ENCODE measurements at regions not wholly inside any gene's neighbourhood (a gene's known extent, or its start where the extent isn't known, plus 50 kb on each side); places are given as distances from the start of the nearest gene placed in this dataset.

- DNase-seq (ENCODE audit: low spot score) = no peak
- no peak overlapping the region for H3K27ac ChIP-seq
- H3K4me3 ChIP-seq = no peak overlapping the region
- no peaks in the 10 kb centered on the region for H3K4me1 ChIP-seq
- H3K36me3 ChIP-seq = no peaks in the 10 kb centered on the region
- no peaks in the 10 kb centered on the region for H3K27me3 ChIP-seq
- H3K9me3 ChIP-seq = no peaks in the 10 kb centered on the region
- TF ChIP-seq CTCF (IDR thresholded peaks at IDR 0.05) = no peak
Measured at GRCh38 chr16:59181821-59182420, 447.8 kb upstream of the GOT2 start.

- Histone ChIP-seq H3K27me3 (no peaks in the 10 kb centered on the region), H3K4me1 (no peaks in the 10 kb centered on the region), H3K4me3 (no peak overlapping the region), H3K27ac (no peak overlapping the region), H3K36me3 (no peaks in the 10 kb centered on the region), H3K9me3 (no peaks in the 10 kb centered on the region)
- TF ChIP-seq CTCF (IDR thresholded peaks at IDR 0.05) = no peak
- no peak for DNase-seq (ENCODE audit: low spot score)
Measured at GRCh38 chr16:59180083-59180476, 446.0 kb upstream of the GOT2 start.

DNA sequence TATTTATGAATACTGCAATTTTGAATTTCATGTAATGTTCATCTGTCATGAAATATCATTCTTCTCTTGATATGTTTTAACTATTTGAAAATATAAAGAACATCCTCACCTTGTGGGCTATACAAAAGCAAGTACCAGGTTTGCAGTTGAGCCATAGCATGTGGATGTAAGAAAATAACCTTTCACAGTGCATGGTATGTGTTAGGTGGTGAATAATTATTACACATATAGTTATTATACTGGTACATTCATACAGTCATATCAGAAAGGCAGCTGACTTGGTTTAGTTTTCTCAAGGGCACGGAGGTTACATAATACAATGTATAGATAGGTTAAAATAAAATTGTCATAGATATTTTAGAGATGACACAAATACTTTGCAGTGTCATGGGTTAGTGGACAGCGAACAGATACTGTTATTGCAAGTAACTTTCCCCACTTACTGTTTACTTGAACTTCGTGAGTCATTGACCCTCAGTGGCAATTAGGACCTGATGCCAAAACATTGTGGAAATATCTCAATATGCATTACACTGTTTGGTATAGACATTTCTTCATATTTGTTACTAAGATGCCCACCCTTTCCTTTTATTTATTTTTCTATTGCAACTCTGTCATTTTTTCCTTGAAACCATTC is 445.4 kb upstream of the GOT2 start:
- no peak for TF ChIP-seq CTCF (IDR thresholded peaks at IDR 0.05)
- Histone ChIP-seq H3K9me3 (no peaks in the 10 kb centered on the region), H3K4me3 (no peak overlapping the region), H3K4me1 (no peaks in the 10 kb centered on the region), H3K36me3 (no peaks in the 10 kb centered on the region), H3K27ac (no peak overlapping the region), H3K27me3 (no peaks in the 10 kb centered on the region)
- DNase-seq (ENCODE audit: low spot score) = no peak

GRCh38 chr16:59173408-59173831 is 439.3 kb upstream of the GOT2 start:
- TF ChIP-seq CTCF (IDR thresholded peaks at IDR 0.05) = no peak
- Histone ChIP-seq H3K36me3 (no peaks in the 10 kb centered on the region), H3K27ac (no peak overlapping the region), H3K4me1 (no peaks in the 10 kb centered on the region), H3K9me3 (no peaks in the 10 kb centered on the region), H3K4me3 (no peak overlapping the region), H3K27me3 (no peaks in the 10 kb centered on the region)
- DNase-seq (ENCODE audit: low spot score) = no peak

- H3K27ac ChIP-seq = no peak overlapping the region
- no peak for TF ChIP-seq CTCF (IDR thresholded peaks at IDR 0.05)
- H3K9me3 ChIP-seq = no peaks in the 10 kb centered on the region
- H3K4me3 ChIP-seq = no peak overlapping the region
- H3K4me1 ChIP-seq = no peaks in the 10 kb centered on the region
- no peak for DNase-seq (ENCODE audit: low spot score)
- no peaks in the 10 kb centered on the region for H3K27me3 ChIP-seq
- H3K36me3 ChIP-seq = no peaks in the 10 kb centered on the region
Measured at GRCh38 chr16:59170099-59170712, 436.1 kb upstream of the GOT2 start.
